GM19467 (cell line): ENCODE measurements at regions not wholly inside any gene's neighbourhood (a gene's known extent, or its start where the extent isn't known, plus 50 kb on each side); places are given as distances from the start of the nearest gene placed in this dataset.
A peak's percentile ranks its signal among the peaks of the same experiment; 100 is the strongest.

Source experiments
- ATAC-seq: cut with Tn5 transposase; IDR thresholded peaks from one replicate; pipeline ENCODE4 v1.9.1; 2021; ENCODE audit warnings: mild to moderate bottlenecking, moderate library complexity; ENCODE audit not compliant: unreplicated experiment

DNA sequence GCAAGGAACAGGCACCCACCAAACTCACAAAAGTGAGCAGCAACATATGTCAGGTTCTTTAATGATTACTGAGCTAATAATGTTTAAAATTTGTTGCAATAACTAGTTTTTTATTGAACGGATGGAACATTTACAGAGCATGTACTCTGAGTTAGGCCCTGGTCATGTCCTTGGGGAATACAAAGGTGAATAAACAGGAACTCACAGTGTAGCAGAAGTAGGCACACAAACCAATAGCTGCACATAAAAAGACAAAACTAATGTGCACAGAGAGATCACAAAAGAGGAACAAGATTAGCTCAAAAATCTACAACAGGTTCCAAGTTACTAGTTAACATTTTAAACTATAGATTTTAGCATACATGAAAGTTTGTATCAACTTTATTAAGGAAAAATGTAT lies 505.3 kb upstream of the PPP2R3A start:
- no peak for ATAC-seq

DNA sequence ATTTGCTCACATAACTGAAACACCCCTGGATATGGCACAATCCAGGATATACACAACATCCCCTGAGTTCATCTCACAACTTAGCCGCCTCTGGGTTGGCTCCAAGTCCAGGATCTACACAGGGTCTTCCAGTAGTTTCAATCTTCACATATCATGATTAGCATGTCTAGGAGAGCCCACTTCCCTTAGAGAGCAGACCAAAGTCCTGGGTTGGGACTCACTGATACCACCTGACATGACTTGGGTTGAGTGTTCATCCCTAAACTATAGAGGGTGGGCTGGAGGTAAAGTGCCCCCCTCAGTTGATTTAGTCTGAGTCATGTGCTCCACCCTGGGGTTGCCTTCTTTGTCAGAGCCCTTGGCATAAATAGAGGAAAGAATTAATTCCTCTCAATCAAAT lies 493.6 kb upstream of the PPP2R3A start:
- no peak for ATAC-seq

DNA sequence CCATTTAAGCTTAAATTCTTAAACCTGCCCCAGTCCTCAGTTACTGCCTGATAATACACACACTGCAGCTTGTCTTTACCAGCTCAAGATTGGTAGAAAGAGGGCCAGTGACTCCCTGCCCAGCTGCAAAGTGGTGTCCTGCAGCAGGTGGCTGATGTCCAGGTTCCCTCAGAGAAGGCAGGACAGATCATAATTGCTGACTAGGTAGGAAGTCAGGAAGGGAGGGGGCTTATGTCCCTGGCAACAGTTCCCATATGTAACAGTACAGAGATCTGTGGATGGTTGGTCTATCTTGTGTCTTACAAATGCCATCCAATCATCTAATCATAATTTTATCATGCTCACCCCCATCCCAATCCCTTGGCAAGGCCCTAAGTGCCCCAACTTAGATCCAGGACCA lies 492.1 kb upstream of the PPP2R3A start:
- no peak for ATAC-seq

DNA sequence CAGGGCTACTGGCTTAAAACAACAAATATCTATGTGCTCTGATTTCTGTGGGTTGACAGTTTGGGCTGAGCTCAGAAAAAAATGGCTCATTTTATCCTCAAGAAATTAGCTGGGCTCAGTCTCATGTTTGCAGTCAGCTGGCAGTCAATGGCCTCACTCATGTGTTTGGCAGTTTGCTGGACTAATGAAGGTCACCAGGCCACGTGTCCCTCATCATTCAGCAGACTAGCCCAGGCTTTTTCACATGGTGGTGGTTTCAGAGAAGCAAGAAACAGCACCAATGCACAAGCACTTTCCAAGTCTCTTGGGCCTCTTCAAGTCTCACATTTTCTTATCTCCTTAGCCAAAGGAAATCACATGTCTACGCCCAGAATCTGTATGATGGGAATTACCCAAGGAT lies 478.3 kb upstream of the PPP2R3A start:
- no peak for ATAC-seq

DNA sequence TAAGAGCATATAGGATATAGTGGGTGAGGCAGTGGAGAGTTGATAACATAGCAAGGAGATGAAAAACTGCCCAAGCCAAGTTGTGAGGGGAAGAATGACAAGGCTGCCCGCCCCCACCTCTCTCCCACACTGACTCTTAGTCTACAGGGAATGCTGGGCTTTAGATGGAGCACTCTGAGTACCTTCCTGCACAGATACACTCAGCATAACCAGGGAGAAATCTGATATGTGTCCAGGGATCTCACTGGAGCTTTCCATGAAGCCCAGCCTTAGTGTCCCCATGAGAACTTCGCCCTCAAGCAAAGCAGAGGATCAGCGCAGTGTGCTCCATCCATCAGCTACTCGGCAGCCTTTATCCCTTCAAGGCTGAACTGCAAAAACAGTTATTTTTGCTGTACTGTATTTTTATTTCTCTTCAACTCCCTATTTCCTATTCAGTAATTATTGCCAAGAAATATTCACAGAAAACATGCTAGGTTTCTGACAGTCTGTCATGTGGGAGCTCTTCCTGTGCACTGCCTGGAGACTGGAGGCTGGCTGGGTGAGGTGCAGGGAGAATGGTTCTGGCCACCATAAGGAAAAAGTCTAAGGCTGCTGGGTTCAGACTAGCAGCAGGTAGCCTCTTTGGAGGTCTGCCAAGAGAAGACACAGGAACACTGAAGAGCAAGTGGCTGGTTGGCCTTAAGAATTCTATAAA lies 475.2 kb upstream of the PPP2R3A start:
- no peak for ATAC-seq

DNA sequence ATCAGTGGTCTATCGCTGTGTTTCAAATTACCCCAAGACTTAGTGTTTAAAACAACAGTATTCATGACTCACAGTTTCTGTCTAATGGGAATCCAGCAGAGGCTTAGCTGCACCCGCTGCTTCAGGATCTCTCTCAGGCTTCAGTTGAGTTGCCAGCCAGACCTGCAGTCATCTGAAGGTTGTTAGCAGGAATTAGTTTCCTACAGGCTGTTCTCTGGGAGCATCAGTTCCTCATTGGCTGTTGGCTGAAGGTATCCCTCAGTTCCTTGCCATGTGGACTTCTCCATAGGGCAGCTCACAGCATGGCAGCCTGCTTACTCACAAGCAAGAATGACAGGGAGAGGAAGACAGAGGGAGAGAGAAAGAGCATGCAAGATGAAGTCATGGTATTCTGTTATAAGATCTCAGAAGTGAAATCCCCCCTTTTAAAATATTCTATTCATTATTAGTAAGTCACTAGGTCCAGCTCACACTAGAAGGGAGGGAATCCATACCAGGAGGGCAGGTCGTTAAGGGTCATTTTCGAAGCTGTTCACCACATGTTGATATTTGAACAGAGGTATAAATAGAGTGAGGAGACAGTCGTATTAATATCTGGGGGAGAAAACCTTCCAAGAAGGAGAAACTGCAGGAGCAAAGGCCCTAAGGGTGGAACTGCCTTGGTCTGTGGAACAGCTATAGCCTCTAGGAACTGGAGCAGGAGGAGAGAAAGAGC lies 473.9 kb upstream of the PPP2R3A start:
- ATAC-seq: no peak

DNA sequence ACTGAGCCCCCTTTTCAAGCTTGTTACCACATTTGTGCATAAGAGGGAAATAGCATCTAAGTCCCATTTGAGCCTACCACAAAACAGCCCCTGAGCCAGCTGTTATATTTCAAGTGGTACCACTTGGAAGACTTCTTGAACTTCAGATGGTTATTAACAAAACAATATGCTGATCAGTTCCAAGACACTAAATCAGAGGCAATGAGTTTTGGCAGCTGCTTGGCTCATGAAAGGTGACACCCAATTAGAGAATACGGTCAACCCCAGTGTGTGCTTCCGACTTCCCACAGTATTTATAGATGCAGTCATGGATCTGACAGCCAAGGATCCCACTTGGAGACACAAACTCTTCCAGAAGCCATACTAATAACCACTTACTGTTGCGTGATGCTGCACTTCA lies 469.6 kb upstream of the PPP2R3A start:
- no peak for ATAC-seq

DNA sequence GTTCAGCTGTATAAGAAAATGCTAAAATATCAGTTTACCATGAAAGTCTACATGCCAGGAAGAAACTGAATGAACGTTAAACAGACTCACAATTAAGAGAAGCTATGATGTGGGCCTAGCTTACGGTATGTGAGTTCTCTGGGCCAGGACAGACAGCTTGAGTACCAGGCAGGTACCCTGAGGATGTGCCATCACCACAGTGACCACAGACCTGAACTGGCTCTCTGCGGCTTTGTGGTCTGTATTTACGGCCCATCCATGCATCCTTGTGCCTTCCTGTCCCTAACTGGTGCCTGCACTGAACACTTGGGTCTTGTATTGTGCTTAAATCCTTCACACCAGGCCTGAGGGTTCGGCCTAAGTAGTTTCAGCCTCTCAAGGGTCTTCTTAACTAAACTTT lies 467.5 kb upstream of the PPP2R3A start:
- ATAC-seq: no peak

DNA sequence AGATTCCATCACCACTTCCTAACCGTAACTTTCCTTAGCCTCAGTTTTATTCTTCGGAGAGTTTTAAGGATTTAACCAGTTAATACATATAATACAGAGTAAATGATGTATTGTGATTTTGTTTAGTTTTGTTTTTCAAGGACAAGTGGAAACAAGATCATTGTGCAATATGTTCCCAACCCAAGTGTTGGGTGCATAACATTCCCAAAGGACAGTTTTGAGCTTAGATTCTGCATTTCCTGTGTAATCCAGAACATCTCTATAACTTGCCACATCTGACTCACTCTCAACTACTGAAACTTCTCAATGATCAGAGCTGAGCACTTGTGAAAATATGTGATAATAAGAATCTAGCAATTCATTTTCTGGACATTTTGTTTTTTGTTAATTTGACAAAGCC lies 466.1 kb upstream of the PPP2R3A start:
- no peak for ATAC-seq

DNA sequence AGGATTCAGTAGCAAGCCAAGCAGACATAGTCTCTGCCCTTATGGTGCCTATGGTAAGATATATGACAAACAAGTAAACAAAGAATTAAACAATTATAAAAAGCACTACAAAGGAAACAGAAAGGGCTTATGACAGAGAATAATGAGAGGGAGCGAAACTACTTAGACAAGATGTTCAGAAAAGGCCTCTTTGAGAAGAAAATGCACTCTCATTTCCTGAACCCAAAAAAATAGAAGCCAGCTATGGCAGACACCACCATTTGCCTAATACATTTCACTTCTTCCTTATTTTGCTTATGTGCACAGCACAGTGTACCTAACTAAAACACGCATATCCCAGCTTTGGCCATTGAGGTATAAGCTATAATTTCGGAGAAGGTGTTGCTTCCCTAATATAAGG lies 465.5 kb upstream of the PPP2R3A start:
- no peak for ATAC-seq

DNA sequence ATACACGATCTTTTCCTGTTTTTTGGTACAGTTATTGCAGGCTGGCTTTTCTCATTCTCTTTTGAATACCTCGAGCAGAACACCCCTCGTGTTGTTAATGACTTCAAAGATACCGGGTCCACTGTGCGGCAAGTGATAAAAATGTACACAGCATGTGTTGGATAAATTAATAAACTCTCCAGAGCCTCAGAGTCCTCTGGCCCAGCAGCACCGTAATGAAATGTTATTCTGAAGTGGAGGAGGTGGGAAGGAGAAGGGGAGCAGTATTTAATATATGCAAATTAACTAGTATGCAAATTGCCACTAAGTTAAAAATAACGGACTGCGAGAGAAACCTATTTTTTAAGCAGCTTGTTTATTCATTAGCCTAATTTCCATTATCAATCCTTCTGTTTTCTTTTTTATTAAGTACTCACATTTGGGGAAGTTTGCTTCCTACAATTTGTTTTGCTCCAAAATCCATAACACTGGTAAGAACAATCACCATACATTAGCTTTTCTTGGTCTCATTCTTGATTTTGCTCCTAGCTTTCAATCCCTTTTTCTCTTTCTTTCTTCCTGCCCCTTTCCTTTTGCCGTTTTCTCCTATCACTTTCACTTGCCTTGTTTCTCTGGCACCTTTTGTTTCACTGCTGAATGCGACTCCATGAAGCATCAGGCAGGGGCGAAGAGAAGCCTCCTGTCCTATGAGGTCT lies 462.3 kb upstream of the PPP2R3A start:
- no peak for ATAC-seq

DNA sequence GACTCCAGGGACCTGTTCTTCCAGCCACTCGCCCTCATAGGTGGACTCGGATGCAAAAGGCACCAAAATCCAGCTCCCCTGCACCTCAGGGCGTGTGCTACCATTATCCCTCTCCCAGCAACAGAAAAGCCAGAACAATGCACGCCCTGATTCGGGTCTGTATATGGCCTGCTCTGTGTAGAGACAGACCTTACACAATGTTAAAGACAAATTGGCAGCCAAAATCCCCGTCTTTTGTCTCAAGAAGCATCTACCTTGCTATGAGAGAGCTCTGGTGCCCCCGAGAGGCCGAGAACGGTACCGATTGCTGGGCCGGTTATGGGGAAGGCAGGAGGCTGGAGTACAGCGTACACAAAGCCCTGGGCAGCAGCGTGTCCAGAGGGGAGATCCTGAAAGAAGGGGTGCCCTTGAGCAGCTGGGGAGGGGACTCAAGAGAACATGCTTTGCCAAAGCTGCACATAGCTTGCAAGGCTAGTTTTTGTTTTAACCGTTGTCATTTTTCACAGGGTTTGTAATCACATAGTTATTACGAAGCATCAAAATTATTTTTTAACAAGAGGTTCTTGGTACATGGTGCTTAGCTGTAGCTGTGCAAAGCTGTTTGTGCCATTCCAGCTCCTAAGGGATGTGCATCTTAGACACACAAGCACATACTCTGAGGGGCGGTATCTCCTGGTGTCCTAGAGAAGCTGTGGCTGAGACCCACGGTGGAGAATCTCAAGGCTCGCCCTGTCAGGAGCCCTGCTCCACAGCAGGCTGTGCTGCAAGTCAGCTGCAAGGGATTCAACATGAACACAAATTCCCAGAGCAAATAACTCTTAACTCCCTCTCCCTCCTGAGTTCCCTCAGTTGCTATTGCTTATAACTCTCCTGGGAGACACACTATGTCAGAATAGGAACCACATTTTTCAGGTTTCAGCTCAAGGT lies 461.5 kb upstream of the PPP2R3A start:
- ATAC-seq: peak; percentile 72

DNA sequence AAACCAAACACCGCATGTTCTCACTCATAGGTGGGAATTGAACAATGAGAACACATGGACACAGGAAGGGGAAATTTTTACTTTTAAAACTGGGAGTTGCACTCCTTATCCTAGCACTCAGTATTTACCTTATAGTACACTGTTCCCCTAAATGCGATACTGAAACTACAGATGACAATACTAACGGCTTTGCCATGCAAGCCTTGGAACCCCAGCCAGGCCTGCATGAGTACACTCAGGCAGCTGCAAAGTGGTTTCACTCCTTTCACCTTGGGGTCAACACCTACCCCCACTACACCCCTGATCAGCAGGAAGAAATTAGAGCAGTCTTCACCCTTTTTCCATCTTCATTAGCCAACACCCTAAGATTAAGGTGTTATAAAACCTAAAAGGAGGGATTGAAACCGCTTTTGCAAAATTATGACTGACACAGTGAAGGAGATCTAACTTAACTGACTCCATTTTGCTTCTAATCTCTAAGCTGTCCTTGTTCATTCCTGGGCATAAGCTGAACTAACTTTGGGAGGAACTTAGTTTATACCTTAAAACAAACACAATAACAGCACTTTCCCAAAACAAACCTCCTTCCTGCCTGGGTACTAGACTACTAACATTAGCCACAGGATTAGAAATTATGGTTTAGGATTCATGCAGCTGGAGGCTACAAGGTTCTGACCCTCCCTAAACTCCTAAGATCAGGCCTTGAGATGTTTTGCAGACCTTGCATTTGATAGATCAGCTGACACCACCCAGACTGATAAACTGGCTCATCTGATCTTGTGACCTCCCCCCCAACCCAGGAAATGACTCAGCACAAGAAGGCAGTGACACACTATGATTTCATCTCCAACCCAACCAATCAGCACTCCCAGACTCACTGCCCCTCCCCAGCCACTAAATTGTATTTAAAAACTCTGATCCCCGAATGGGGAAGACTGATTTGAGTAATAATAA lies 452.1 kb upstream of the PPP2R3A start:
- ATAC-seq: no peak

DNA sequence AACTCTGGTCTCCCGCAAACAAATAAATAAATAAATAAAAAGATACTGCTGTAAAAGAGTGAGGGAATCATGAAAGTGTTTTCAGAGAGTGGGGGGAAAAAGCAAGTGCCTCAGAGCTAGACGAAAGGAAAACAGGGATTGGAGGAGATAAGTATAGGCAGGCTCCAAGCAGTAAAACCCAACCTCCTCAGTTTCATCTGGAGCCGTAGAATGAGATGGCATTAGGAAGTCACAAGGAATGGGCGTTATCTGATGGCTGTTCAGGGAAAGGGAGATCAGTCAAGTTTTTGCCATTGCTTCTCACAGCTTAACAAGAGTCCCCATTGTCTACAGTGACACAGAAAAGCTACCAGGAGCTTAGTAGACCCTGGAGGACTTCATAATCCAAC lies 451.5 kb upstream of the PPP2R3A start:
- ATAC-seq: no peak

DNA sequence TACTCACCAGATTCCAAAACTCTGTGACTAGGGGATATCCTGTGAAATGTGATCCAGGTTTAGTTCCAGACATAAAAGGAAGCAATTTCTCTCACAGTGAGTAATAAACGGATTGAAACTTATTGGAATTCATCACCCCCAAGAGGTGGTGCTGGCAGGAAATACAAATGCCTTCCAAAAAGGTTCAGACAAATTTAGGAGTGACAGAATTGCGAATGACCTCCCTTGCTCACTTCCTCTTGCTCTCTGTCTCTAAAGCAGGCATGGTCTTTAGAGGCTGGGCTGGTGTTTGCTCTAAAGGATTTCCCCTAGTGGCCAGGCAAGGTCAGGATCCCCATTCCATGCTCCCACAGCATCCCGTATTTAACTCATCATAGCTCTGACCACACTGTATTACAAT lies 449.4 kb upstream of the PPP2R3A start:
- no peak for ATAC-seq

DNA sequence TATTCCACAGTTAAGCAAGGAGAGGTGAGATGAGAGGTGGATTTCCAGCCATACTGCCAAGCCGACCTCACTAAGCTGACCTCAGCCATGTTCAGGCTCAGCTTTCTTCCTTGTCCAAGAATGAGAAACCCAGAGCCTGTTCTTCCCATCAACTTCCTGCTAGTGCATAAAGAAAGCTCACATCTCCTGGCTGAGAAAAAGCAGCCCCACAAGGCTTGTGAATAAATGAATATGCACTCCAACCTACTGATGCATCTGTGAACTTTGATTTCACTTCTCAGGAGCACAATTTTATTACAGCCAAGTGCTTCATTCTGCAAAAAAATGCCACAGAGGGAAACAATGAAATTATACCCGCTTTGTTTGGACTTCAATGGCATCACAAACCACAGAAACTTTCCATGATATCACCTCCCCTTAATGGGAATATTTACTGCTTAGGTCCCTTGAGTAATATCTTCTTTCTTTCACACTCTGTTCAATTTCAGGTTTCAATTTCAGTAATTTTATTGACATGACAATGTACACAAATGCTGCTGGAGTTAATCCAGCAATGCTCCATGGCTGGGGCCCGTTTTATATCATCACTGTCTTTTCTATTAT lies 437.0 kb upstream of the PPP2R3A start:
- ATAC-seq: no peak

DNA sequence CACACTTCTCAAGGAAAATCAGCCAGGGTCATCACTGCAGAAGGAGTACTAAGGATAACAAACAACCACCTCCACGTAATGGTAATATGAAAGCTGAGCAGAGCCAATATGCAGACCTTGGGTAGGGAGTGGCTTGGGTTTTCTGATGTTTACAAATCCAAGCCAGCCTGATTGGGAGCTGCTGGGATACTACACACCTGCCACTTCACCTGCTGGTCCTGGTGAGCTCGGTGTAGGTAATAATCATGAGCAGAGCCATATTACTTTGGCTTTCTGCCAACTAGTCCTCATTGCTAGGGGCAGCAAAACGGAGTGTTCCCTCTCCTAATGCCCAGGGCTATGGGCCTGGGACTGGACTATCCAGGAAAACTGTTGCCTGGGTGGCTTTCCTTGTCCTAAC lies 433.5 kb upstream of the PPP2R3A start:
- ATAC-seq: no peak

DNA sequence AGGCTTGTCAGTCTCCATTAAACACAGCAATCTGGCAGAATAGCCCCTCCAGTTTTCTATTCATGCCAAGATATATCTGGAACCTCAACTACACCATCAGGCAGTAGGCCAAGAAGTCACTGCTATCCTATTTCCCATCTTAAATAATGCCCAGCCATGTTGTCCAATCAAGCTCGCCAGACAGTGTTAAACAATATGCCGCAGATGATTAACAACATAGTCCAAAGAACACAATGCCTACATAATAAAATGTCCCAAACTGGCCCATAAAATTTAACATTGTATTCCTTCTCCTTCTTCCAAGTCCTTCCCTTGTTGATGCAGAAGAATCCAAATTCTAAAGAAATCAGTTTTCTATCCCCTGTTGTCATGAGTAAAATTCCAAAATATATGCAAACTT lies 427.4 kb upstream of the PPP2R3A start:
- no peak for ATAC-seq

DNA sequence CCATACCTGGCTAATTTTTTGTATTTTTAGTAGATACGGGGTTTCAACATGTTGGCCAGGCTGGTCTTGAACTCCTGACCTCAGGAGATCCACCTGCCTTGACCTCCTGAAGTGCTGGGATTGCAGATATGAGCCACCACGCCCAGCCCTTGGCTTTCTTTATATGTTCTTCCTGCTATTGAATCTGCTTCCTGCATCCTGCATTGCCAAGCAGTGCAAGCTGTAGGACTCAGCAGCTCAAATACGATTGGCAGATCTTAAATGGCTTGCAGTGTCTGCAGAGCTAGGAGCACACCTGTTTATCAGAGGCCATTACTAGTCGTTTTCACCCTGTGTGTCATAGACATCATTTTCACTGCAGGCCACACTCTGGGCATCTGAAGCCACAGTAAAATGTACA lies 426.2 kb upstream of the PPP2R3A start:
- no peak for ATAC-seq

DNA sequence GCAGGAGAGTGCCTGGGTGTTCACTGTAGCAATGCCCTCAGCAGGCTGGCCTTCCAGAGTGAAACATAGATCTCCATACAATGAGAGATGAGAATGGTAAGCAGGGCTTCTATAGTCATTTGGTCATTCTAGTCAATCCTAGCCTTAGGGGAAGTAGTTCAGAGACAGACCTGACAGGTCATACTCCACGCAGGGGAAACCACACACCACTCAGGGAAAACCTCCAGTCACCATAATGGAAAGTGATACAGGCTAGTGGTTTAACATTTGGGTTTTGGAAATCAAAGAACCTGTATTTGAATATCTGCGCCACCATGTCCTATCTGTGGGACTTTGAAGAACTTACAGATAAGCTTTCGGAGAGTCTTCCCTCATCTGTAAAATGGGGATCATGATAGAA lies 425.7 kb upstream of the PPP2R3A start:
- no peak for ATAC-seq
